Right renal pelvis (tissue), 4 donors: ENCODE measurements at regions not wholly inside any gene's neighbourhood (a gene's known extent, or its start where the extent isn't known, plus 50 kb on each side); places are given as distances from the start of the nearest gene placed in this dataset.

Experiments used
- DNase-seq, 4 donors: peaks; one replicate each; pipeline ENCODE4 v3.0.0-alpha.2; 2013; ENCODE audit warnings: low read depth in 4 of 4, low spot score in 3 of 4, missing footprints in 1 of 4

DNA sequence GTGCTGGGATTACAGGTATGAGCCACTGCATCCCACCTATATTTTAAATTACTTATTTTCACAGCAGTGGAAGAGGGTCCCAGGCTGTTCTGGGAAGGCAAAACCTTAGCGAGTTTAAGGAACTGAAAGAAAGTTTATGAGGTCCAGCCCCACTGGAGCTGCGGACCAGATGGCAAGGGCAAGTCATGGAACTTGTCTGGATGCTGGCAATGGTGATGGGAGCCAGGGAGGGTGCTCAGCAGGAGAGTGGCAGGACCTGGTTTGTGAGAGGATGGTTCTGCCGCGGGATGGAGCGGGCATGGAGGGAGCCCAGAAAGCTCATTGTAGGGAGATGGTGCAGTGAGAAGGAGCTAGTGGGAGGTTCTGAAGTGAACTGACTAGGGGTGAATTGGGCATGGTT is 50.6 kb upstream of the SLC45A1 start:
- DNase-seq: no peak

DNA sequence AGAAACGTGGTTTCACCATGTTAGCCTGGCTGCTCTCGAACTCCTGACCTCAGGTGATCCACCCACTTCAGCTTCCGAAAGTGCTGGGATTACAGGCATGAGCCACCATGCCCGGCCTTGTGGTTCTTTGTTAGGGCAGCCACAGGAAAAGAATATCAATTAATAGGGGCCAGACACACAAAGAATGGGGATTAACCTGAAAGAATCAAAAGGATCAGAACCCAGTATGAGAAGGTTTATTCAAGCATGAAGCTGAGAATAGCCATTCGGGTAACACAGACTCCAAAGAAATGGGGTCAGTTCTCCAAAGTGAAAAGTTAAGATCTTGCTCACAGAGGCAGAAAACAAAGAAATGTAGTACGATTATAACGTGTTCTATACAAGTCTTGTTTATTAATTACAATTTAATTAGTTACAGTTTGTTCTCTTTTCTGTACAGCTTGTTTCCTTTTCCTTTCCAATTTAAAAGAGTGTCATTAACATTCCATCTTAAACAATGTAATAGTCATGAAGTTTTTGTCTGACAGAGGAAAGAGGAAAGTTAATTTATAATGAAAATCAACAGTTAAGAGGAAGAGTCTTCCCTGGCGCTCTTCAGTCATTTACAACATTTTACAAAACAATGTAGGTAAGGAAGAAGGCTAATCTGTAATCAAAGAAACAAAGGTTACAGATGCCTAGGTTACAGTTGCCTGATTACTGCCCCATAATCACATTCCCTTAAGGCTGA is 51.3 kb upstream of the SLC45A1 start:
- DNase-seq: no peak

DNA sequence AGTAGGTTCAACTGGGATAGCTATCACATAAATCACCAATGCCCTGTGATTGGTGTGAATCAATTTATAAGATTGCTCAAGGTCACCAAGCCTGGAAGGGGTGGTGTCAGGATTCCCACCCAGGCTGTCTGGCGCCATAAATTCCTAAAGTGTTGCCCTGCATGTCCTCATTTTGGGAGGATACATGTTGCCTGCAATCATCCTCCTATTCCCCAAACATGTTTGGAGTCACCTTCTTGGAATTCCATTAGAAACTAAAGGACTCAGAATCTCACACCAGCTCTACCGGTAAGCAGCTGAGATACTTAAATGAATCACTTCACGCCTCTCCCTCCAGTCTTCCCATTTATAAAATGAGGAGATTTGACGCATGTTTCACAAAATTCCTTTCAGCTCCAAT is 54.1 kb upstream of the SLC45A1 start:
- DNase-seq: no peak

DNA sequence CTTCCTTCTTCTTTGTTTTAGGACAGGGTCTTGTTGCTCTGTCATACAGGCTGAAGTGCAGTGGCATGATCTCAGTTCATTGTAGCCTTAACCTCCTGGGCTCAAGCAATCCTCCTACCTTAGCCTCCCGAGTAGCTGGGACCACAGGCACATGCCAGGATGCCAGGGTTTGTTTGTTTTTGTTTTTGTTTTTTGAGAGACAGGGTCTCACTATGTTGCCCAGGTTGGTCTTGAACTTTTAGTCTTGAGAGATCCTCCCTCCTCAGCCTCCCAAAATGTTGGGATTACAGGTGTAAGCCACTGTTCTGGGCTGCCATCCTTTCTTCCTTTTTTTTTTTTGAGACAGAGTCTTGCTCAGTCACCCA is 56.5 kb upstream of the SLC45A1 start:
- DNase-seq: no peak

DNA sequence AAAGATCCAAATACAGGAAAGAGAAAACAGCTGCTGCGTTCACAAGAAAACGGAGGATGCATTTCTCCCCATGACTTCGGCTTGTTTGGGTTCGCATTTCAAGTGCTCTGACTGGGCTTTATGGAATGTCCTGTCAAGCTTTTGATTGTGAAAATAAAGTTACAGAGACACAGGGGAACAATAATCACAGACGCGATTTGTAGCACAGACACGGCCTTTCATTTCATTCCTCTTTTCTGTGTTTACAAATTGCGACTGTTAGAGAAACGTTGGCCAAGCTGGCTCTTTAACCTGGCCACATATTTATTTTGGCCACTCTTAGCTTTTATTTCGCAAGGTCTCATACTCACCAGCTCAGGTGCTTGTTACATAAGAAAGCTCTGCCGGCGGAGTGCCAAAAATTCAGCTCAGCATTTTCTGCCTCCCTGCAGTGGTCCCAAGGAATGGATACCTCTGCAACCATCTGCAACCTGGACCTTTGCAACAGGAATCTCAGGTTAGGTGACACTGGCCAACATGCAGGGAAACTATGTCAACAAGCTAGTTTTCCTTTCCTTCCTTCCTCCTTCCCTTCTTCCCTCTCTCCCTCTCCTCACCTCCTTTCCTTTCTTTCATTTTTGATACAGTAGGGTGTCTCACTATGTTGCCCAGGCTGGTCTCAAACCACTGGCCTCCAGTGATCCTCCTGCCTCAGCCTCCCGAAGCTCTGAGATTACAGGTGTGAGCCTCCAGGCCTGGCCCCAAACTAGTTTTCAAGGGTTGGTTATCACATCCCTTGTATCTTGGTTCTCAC is 58.2 kb upstream of the SLC45A1 start:
- DNase-seq: no peak

DNA sequence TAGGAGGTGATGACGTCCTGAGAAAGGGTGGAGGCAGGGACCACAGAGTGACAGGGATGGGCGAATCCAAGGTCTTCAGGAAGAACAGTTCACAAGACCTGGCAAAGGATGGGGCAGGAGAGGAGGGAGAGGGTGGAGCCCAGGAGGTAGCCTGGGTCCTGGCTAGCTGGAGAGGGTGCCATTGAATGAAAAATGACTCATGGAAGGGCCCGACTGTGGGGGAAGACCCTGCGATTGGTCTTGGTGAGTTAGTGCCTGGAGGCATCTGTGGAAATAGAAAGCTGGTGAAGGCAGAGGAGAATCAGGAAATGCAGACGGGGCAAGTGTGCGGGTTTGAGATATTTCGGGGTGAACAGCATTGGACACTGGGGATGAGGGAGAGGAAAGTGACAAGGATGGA is 60.3 kb upstream of the SLC45A1 start:
- DNase-seq: no peak

DNA sequence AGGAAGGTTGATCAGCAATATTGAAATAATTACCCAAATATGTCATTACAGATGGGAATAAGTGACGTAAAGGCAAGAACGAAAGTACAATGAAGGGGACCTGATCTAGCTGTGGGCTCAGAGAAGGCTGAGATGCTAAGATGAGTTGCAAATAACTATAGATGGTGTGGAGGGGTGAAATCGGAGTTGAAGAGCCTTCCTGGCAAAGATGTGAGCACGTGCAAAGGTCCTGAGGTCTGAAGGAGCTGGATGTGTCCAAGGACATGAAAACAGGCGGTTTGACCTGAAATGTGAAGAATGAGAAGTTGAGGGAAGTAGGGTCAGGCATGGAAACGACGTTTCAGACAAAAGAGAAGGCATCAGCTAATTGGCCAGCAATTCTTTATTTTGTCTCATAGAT is 61.6 kb upstream of the SLC45A1 start:
- no peak for DNase-seq

DNA sequence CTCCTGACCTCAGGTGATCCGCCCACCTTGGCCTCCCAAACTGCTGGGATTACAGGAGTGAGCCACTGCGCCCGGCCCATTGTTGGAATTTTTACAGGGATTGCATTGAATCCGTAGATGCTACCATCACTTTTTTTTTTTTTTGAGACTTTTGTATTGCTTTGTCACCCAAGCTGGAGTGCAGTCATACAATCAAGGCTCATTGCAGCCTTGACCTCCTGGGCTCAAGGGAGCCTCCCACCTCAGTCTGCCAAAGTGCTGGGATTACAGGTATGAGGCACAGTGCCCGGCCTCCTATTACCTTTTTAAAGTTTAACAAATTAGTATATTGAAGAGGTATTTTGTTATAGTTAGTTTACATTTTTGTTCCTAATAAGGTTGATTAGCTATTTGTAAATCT is 62.2 kb upstream of the SLC45A1 start:
- DNase-seq: no peak

DNA sequence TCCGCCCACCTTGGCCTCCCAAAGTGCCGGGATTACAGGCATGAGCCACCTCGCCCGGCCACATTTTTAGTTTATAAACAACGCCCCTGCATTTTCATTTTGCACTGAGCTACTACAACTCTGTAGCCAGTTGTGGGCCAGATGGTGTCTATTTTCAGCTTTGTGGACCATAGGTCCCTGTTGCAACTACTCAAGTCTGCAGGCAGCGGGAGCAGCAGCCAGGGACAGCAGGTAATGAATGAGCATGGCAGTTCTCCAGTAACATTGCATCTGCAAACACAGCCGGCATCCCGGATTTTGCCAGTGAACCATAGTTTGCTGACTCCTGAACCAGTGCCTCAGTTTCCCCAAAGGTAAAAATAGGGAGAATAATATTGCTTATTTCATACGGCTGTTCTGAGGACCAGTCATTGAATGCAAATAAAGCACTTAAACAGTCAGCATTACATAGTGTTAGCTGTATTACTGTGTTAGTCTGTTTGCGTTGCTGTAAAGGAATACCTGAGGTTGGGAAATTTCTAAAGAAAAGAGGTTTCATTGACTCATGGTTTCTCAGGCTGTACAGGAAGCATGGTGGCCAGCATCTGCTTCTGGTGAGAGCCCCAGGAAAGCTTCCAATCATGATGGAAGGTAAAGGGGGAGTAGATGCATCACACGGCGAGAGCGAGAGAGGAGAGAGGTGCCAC is 65.5 kb upstream of the SLC45A1 start:
- no peak for DNase-seq

DNA sequence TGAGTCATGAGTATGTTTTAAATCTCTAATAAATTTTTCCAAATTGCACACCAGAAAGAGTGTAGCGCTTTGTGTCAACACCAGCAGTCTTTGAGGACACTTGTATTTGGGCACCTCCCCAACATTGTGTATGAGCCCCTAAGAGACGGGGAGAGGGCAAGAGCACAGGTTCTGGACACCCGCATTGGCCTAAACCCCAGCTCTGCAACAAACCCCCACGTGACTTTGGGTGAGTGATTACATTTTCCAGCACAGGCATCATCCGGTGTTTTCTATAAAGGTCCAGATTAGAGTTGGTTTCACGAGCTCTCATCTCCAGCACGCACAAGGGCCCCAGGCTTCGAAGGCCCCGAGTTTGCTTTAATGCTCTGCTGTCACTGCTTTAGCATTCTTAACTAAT is 66.3 kb upstream of the SLC45A1 start:
- no peak for DNase-seq

DNA sequence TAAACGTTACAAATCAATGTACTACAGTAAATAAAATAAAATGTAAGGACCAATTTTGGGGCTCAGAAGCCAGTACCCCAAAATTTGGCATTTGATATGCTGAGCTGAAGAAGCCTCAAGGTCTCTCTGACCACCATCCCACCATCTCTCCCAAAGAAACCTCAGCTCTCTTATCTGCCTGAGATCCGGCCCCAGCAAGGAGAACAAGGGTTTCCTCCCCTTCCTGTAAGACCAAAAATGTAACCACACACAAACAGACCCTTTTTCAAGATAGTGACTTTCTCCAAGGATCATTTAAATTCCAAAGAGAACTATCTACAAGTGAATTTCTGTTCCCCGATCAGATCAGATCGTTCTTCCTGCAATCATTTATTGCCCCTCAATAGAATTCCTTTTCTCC is 68.1 kb upstream of the SLC45A1 start:
- DNase-seq: no peak

DNA sequence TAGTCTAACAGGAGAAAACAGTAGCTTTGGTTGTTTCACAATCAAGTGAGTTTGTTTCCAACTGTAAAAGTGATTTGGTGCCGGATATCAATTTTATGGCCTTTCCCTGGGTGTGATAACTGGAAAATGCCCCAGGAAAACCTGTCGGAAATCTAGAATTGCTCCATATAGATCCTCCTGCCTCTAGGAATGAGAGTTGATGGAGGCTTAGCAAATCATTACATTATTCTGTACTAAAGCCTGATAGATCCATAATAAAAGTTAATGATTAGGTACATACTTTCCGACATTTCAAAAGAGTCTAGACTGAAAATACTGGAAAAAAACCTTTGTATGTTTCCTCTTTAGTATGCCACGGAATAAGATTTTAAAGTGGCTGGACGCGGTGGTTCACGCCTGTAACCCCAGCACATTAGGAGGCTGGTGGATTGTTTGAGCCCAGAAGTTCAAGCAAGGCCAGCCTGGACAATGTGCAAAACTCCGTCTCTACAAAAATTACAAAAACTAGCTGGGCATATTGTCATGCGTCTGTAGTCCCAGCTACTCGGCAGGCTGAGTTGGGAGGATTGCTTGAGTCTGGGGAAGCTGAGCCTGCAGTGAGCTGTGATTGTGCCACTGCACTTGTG is 70.0 kb upstream of the SLC45A1 start:
- no peak for DNase-seq

DNA sequence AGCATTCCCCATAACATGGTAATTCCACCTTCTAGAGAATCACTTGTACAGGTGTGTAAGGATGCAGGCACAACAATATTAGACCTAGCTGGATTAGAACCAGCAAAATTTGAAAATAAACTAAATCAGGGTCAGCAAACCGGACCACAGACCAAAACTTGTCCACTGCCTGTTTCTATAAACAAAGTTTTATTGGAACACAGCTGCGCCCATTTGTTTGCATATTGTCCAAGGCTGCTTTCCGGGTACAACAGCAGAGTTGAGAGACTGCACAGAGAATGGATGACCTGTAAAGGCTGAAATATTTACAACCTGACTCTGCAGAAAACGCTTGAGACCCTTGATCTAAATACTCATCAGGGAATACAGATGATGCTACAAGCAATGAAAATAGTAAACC is 73.6 kb upstream of the SLC45A1 start:
- DNase-seq: no peak

DNA sequence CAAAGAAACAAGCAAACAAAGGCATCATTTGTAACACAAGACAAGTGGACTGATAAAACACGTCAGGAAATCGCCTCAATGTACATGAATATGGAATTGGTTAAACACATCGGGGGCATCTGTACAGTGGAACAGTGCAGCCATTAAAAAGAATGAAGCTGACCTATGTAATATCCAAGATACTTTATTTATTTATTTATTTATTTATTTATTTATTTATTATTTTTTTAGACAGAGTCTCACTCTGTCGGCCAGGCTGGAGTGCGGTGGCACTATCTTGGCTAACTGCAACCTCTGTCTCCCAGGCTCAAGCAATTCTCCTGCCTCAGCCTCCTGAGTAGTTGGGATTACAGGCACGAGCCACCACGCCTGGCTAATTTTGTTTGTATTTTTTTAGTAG is 75.4 kb upstream of the SLC45A1 start:
- DNase-seq: no peak

DNA sequence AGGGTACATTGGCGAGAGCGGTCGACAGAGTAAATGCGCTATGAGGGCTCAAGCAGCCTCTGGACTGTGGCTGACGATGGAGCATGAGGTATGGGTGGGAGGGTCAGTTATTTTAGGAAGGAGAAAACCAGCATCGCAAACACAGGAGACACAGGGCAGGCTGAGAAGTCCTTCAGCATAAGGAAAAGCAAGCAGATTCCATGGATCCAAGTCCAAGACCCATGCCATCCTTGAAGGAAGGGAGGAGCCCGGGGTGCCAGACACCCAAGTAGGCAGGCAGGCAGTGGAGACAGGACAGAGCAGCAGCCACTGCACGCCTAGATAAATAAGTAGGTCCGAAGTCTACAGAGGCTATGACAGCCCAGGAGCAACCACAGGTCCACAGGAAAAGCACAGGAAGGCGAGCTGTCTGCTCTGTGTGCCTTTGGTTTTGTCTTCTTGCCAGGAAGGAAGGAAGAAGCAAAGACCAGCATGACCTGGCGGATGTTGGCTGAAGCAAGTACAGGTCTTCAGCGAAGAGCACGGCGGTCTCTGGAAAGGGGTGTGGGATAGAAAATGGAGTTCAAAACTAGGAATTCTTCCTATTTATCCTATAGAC is 76.4 kb upstream of the SLC45A1 start:
- no peak for DNase-seq

DNA sequence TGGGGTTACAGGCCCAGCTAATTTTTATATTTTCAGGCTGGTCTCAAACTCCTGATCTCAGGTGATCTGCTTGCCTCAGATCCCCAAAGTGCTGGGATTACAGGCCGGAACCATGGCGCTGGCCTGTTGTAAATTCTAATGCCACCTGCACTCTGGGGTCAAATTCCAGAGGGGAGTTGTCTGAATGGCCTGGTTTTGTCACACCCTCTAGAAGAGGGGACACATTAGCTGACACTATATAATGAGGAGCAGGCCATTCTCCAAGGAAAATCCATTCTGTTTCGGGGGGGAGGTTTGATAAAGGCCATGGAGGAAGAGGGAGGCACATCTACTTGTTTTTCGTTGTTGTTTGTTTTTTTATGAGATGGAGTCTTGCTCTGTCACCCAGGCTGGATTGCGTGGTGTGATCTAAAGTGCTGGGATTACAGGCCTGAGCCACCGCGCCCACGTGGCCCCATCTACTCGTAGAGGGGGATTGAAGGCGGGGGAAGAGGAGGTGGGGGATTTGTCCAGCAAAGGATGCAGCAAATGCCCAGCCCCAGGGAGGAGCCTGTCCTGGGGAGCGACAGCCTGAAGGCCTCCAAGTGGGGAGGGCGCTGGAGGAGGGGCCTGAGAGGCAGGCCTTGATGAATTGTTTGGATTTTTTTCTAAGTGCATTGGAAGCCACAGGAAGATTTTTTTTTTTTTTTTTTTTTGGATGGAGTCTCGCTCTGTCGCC is 78.4 kb upstream of the SLC45A1 start:
- no peak for DNase-seq

DNA sequence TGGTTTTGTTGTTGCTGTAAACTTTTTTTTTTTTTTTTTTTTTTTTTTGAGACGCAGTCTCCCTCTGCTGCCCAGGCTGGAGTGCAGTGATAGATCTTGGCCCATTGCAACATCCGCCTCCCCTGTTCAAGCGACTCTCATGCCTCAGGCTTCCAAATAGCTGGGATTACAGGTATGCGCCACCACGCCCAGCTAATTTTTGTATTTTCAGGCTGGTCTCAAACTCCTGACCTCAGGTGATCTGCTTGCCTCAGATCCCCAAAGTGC is 78.9 kb upstream of the SLC45A1 start:
- no peak for DNase-seq

DNA sequence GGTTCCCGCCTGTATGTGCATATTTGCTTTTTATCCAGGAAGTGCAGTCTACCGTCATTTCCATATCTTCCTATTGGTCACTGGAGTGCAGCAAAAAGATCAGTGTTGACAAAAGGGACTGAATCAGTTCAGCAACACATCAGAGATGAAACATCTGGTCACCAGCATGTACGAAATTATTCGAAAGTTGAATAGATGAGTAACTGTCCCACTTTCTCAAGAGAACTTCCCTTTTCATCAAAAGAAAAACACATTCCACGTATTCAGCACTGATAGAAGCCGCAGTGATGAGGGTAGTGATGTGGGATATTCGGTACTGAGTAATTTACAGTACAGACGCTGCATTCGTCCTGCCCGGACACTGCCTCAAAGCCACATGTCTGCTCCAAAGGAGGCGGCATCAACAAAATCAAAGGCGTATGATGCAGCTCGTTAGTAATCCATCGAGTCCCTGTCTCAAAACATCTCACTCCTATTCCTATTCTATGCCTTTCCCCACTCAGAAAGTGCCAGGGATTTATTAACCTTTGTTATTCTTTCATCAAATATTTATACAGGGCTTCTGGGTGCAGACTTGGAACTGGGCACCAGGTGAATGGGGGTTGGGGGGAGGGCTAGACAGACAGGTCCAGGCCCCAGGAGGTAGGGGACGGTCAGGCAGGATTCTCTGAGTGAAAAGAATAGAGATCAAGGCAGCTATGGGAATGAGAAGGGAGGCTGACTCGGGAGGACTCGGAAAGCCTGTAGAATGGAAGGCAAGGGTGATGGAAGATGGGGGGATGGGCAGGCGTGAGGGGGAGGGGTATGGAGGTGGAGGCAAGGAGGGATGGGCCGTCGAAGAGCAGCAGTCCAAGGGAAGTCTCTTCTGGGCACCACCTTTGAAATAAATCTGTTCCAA is 79.5 kb upstream of the SLC45A1 start:
- no peak for DNase-seq

DNA sequence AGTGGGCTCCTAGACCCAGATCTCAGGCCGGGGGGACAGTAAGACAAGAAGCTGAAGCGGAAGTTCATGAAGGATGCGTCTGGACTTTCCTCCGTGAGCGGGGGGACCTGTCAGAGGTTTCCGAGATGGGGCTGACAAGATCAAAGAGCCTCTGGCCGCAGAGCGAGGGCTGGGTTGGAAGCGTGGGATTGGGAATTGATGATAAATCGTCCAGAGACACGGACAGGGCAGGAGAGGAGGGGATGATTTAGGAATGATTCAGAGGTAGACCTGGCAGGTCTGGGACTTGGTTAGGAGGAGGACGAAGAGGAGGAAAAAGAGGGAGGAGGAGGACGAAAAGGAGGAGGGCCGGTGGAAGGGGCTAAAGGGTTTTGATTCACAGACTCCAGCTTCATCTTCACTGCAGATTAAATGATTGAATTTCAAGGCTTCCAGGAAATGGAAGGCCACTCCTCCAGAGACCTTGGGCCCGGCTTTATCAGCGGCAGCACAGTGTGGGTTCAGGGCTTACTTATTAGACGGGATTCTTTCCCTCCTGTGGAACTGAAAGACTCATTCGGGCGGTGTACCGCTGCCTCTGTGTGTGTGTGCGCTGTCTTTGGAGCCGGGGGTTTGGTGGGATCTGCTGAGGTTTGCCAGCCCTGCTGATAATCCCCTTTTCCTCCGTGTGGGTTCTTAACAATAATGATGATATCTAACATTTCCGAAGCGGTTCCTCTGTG is 85.7 kb upstream of the SLC45A1 start:
- no peak for DNase-seq
